Fibroblast of lung (primary cell): ENCODE measurements at regions not wholly inside any gene's neighbourhood (a gene's known extent, or its start where the extent isn't known, plus 50 kb on each side); places are given as distances from the start of the nearest gene placed in this dataset.

Source experiments
- DNase-seq, 2 donors: peaks; one replicate each; pipeline versions ENCODE4 v3.0.0 to v3.0.0-alpha.2; 2010; ENCODE audit warnings: low read depth in 2 of 2
- H2AFZ ChIP-seq: 2 replicates; pipeline ENCODE4 v1.5.1; 2012; ENCODE audit warnings: low read length, control low read depth, inconsistent platforms
- H3K27ac ChIP-seq: 2 replicates; pipeline ENCODE4 v1.5.1; 2011; ENCODE audit warnings: low read length, control low read depth; ENCODE audit not compliant: insufficient read depth
- H3K27me3 ChIP-seq: 2 replicates; pipeline ENCODE4 v1.5.1; 2011; ENCODE audit warnings: mild to moderate bottlenecking, low read length; ENCODE audit not compliant: control insufficient read depth, insufficient read depth
- H3K36me3 ChIP-seq: 2 replicates; pipeline ENCODE4 v1.5.1; 2011; ENCODE audit warnings: low read length; ENCODE audit not compliant: control insufficient read depth, insufficient read depth
- H3K4me1 ChIP-seq: 2 replicates; pipeline ENCODE4 v1.5.1; 2011; ENCODE audit warnings: low read length; ENCODE audit not compliant: control insufficient read depth, insufficient read depth; ENCODE audit errors: extremely low read depth
- H3K4me2 ChIP-seq: 2 replicates; pipeline ENCODE4 v1.5.1; 2011; ENCODE audit warnings: low read length, control low read depth; ENCODE audit not compliant: insufficient read depth; ENCODE audit errors: extremely low read depth
- H3K4me3 ChIP-seq, 4 experiments: fragments of 200-600 bp in 1 of 4; sonication (generic) in 1 of 4; replicated peaks in 1 of 4; 2 replicates each; pipeline ENCODE4 v1.5.1; 2011 to 2016; ENCODE audit warnings: low read length in 4 of 4, low read depth in 3 of 4, mild to moderate bottlenecking in 3 of 4, control low read depth in 2 of 4, inconsistent platforms in 1 of 4, mixed read lengths in 1 of 4; ENCODE audit not compliant: insufficient read depth in 1 of 4; ENCODE audit errors: control extremely low read depth in 1 of 4
- H3K79me2 ChIP-seq: 2 replicates; pipeline ENCODE4 v1.5.1; 2012; ENCODE audit warnings: mild to moderate bottlenecking, low read length, inconsistent platforms; ENCODE audit not compliant: control insufficient read depth, insufficient read depth
- H3K9ac ChIP-seq: 2 replicates; pipeline ENCODE4 v1.5.1; 2011; ENCODE audit warnings: mild to moderate bottlenecking, low read length, control low read depth; ENCODE audit not compliant: insufficient read depth
- H3K9me3 ChIP-seq: 2 replicates; pipeline ENCODE4 v1.5.1; 2012; ENCODE audit warnings: low read depth, low read length; ENCODE audit not compliant: control insufficient read depth, insufficient read depth
- H4K20me1 ChIP-seq: 2 replicates; pipeline ENCODE4 v1.5.1; 2011; ENCODE audit warnings: low read length; ENCODE audit not compliant: control insufficient read depth, insufficient read depth; ENCODE audit errors: extremely low read depth
- EZH2 ChIP-seq: IDR thresholded peaks from 2 replicates; pipeline ENCODE4 v1.5.1; 2012; ENCODE audit warnings: low read length, control low read depth, mild to moderate bottlenecking; ENCODE audit errors: missing control alignments
- TF ChIP-seq, protein P1 (sequence below), 2 donors: IDR thresholded peaks in 1 of 2; conservative IDR thresholded peaks in 1 of 2; 1 replicate in 1 of 2; 2 replicates in 1 of 2; pipeline ENCODE4 v1.5.1; 2011 to 2012; ENCODE audit warnings: low read length in 2 of 2, control low read depth in 1 of 2, inconsistent platforms in 1 of 2, low read depth in 1 of 2, mild to moderate bottlenecking in 1 of 2

DNA sequence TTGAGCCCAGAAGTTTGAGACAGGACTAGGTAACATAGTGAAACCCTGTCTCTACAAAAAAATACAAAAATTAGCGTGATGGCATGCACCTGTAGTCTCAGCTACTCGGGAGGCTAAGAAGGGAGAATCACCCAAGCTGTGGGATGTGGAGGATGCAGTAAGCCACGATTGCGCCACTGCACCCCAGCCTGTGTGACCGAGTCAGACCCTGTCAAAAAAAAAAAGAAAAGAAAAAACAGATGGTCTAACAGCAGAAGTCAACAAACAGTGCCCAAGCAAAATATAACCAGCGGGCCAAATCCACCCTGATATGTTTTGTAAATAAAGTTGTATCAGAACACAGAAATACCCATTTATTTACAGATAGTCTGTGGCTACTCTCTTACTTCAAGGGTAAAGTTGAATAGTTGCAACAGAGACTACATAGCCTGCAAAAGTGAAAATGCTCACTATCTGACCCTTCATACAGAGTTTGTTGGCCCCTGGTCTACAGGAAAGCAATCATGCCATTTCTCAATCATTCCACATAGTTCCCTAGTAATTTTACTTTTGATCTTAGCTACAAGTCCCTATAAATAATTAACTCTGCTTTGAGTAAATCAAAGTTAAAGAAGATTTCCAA lies 383.7 kb downstream of the TLE1 start:
- H4K20me1 ChIP-seq, result no peaks in the 10 kb centered on the region
- no peak overlapping the region for H3K27ac ChIP-seq
- no peaks in the 10 kb centered on the region for H3K79me2 ChIP-seq
- no peaks in the 10 kb centered on the region for H3K36me3 ChIP-seq
- H2AFZ ChIP-seq, result no peak overlapping the region
- no peaks in the 10 kb centered on the region for H3K9me3 ChIP-seq
- DNase-seq, result no peak
- no peak overlapping the region for H3K4me3 ChIP-seq
- H3K9ac ChIP-seq, result no peak overlapping the region
- H3K4me2 ChIP-seq, result no peak overlapping the region
- H3K27me3 ChIP-seq, result no peaks in the 10 kb centered on the region
- TF ChIP-seq, protein P1, sequence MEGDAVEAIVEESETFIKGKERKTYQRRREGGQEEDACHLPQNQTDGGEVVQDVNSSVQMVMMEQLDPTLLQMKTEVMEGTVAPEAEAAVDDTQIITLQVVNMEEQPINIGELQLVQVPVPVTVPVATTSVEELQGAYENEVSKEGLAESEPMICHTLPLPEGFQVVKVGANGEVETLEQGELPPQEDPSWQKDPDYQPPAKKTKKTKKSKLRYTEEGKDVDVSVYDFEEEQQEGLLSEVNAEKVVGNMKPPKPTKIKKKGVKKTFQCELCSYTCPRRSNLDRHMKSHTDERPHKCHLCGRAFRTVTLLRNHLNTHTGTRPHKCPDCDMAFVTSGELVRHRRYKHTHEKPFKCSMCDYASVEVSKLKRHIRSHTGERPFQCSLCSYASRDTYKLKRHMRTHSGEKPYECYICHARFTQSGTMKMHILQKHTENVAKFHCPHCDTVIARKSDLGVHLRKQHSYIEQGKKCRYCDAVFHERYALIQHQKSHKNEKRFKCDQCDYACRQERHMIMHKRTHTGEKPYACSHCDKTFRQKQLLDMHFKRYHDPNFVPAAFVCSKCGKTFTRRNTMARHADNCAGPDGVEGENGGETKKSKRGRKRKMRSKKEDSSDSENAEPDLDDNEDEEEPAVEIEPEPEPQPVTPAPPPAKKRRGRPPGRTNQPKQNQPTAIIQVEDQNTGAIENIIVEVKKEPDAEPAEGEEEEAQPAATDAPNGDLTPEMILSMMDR (conservative IDR thresholded peaks at IDR 0.05 in 1 of 2, IDR thresholded peaks at IDR 0.05 in 1 of 2; ENCODE audit: low read depth in 1 of 2, low read length in 2 of 2), result no peak
- no peak for TF ChIP-seq EZH2
- H3K4me1 ChIP-seq, result no peaks in the 10 kb centered on the region

DNA sequence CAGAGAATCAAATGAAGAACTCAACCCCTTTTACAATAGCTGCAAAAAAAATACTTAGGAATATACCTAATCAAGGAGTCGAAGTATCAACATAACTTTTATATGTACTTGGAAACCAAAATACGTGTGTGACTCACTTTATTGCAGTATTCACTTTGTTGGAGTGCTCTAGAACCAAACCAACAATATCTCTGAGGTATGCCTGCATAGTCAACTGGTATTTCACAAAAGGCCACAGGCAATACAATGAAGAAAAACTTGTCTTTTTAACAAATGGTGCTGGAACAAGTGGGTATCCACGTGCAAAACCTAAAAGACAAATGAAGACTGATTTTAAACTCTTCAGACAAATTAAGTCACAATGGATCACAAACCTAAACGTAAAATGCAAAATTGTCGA lies 385.7 kb downstream of the TLE1 start:
- no peaks in the 10 kb centered on the region for H3K79me2 ChIP-seq
- H3K27me3 ChIP-seq, result no peaks in the 10 kb centered on the region
- no peak overlapping the region for H3K4me2 ChIP-seq
- no peak overlapping the region for H3K27ac ChIP-seq
- no peaks in the 10 kb centered on the region for H3K9me3 ChIP-seq
- H3K9ac ChIP-seq, result no peak overlapping the region
- H2AFZ ChIP-seq, result no peak overlapping the region
- H3K4me3 ChIP-seq, result no peak overlapping the region
- TF ChIP-seq EZH2, result no peak
- TF ChIP-seq, protein P1 (conservative IDR thresholded peaks at IDR 0.05 in 1 of 2, IDR thresholded peaks at IDR 0.05 in 1 of 2; ENCODE audit: low read depth in 1 of 2, low read length in 2 of 2), result no peak
- DNase-seq, result no peak
- no peaks in the 10 kb centered on the region for H4K20me1 ChIP-seq
- H3K36me3 ChIP-seq, result no peaks in the 10 kb centered on the region
- H3K4me1 ChIP-seq, result no peaks in the 10 kb centered on the region

DNA sequence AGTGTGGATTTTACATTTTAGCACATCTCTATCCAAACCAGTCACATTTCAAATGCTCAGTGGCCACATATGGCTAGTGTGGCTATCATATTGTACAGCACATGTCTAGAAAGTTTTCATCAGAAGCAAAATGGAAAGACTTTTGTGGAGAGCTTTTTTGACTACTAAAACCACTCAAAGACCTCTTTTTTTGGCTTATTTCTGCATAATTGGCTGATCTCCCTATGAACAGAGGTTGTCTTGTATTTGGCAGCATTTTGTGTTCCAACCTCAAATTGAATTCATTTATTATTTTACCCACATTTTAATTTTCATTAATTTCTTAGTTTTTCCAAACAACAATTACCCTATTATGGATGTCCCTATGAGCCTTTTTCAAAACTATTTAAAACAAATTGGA lies 395.7 kb downstream of the TLE1 start:
- H3K9ac ChIP-seq, result no peak overlapping the region
- no peaks in the 10 kb centered on the region for H3K79me2 ChIP-seq
- TF ChIP-seq EZH2, result no peak
- TF ChIP-seq, protein P1 (conservative IDR thresholded peaks at IDR 0.05 in 1 of 2, IDR thresholded peaks at IDR 0.05 in 1 of 2; ENCODE audit: low read depth in 1 of 2, low read length in 2 of 2), result no peak
- no peaks in the 10 kb centered on the region for H3K4me1 ChIP-seq
- H3K4me2 ChIP-seq, result no peak overlapping the region
- DNase-seq, result no peak
- H3K4me3 ChIP-seq, result no peak overlapping the region
- no peak overlapping the region for H3K27ac ChIP-seq
- no peaks in the 10 kb centered on the region for H3K36me3 ChIP-seq
- H3K27me3 ChIP-seq, result no peaks in the 10 kb centered on the region
- H4K20me1 ChIP-seq, result no peaks in the 10 kb centered on the region
- H3K9me3 ChIP-seq, result no peaks in the 10 kb centered on the region
- no peak overlapping the region for H2AFZ ChIP-seq
